ENCODE measurements at regions not wholly inside any gene's neighbourhood (a gene's known extent, or its start where the extent isn't known, plus 50 kb on each side); places are given as distances from the start of the nearest gene placed in this dataset.
A peak's percentile ranks its signal among the peaks of the same experiment; 100 is the strongest.
"Not testable (repeated sequence)": the region's sequence is repeated elsewhere in the genome, so short reads cannot be mapped to it uniquely, and the experiment has no call there.

GRCh38 chr1:143905214-143906179 lies 66.3 kb downstream of the FAM72C start:
- DNase-seq (ENCODE audit: low read depth, low spot score); H3K4me3 ChIP-seq (ENCODE audit: low read length): not testable (repeated sequence)

- not testable (repeated sequence) for DNase-seq (ENCODE audit: low read depth, low spot score); H3K4me3 ChIP-seq (ENCODE audit: low read length)
These were observed 67.2 kb downstream of the FAM72C start for GRCh38 chr1:143904622-143904979.

- not testable (repeated sequence) for H3K4me3 ChIP-seq (ENCODE audit: low read length); DNase-seq (ENCODE audit: low read depth, low spot score)
These were observed 67.7 kb downstream of the FAM72C start for GRCh38 chr1:143903899-143904621.

- H3K4me3 ChIP-seq (ENCODE audit: low read length); DNase-seq (ENCODE audit: low read depth, low spot score): not testable (repeated sequence)
These were observed 75.4 kb downstream of the FAM72C start for GRCh38 chr1:143896377-143896776.

GRCh38 chr1:143884932-143885574 lies 86.7 kb downstream of the FAM72C start:
- peak; percentile 21 for DNase-seq (ENCODE audit: low read depth, low spot score)
- not testable (repeated sequence) for H3K4me3 ChIP-seq (ENCODE audit: low read length)

- DNase-seq (ENCODE audit: low read depth, low spot score); H3K4me3 ChIP-seq (ENCODE audit: low read length): not testable (repeated sequence)
These were observed 87.3 kb downstream of the FAM72C start for GRCh38 chr1:143884532-143884931.

- DNase-seq (ENCODE audit: low read depth, low spot score); H3K4me3 ChIP-seq (ENCODE audit: low read length): not testable (repeated sequence)
These were observed 91.8 kb downstream of the FAM72C start for GRCh38 chr1:143879757-143880536.

GRCh38 chr1:143875947-143876346 lies 95.8 kb downstream of the FAM72C start:
- not testable (repeated sequence) for H3K4me3 ChIP-seq (ENCODE audit: low read length); DNase-seq (ENCODE audit: low read depth, low spot score)

GRCh38 chr1:143874625-143875024 lies 97.2 kb downstream of the FAM72C start:
- DNase-seq (ENCODE audit: low read depth, low spot score); H3K4me3 ChIP-seq (ENCODE audit: low read length): not testable (repeated sequence)

GRCh38 chr1:143873650-143874049 lies 98.1 kb downstream of the FAM72C start:
- not testable (repeated sequence) for DNase-seq (ENCODE audit: low read depth, low spot score)

GRCh38 chr1:143870388-143870787 lies 101.4 kb downstream of the FAM72C start:
- DNase-seq (ENCODE audit: low read depth, low spot score); H3K4me3 ChIP-seq (ENCODE audit: low read length): not testable (repeated sequence)

More at GRCh38 chr1:143873650-143874049, 98.1 kb downstream of the FAM72C start:
- not testable (repeated sequence) for H3K4me3 ChIP-seq (ENCODE audit: low read length)

- not testable (repeated sequence) for DNase-seq (ENCODE audit: low read depth, low spot score)
These were observed 104.1 kb downstream of the FAM72C start for GRCh38 chr1:143867590-143868220.

GRCh38 chr1:143863901-143864520 lies 107.8 kb downstream of the FAM72C start:
- H3K4me3 ChIP-seq (ENCODE audit: low read length); DNase-seq (ENCODE audit: low read depth, low spot score): not testable (repeated sequence)

More at GRCh38 chr1:143867590-143868220, 104.1 kb downstream of the FAM72C start:
- H3K4me3 ChIP-seq (ENCODE audit: low read length) = not testable (repeated sequence)

GRCh38 chr1:143862722-143863121 lies 109.1 kb downstream of the FAM72C start:
- H3K4me3 ChIP-seq (ENCODE audit: low read length); DNase-seq (ENCODE audit: low read depth, low spot score): not testable (repeated sequence)

- DNase-seq (ENCODE audit: low read depth, low spot score); H3K4me3 ChIP-seq (ENCODE audit: low read length): not testable (repeated sequence)
These were observed 110.5 kb downstream of the FAM72C start for GRCh38 chr1:143861306-143861705.

GRCh38 chr1:143855867-143856266 lies 115.9 kb downstream of the FAM72C start:
- DNase-seq (ENCODE audit: low read depth, low spot score); H3K4me3 ChIP-seq (ENCODE audit: low read length): not testable (repeated sequence)

- not testable (repeated sequence) for DNase-seq (ENCODE audit: low read depth, low spot score); H3K4me3 ChIP-seq (ENCODE audit: low read length)
These were observed 117.7 kb downstream of the FAM72C start for GRCh38 chr1:143854069-143854468.

GRCh38 chr1:143850637-143851036 lies 121.1 kb downstream of the FAM72C start:
- not testable (repeated sequence) for H3K4me3 ChIP-seq (ENCODE audit: low read length); DNase-seq (ENCODE audit: low read depth, low spot score)

All from Jurkat, Clone E6-1 (cell line).